Stomach (tissue), 8 donors: ENCODE measurements at regions not wholly inside any gene's neighbourhood (a gene's known extent, or its start where the extent isn't known, plus 50 kb on each side); places are given as distances from the start of the nearest gene placed in this dataset.

Source experiments
- DNase-seq, 2 donors: peaks; one replicate each; pipeline versions ENCODE4 v3.0.0 to v3.0.0-alpha.2; 2013 to 2019
- H3K27ac ChIP-seq, 5 donors: fragments of 200-600 bp in 4 of 5; sonication (generic) in 4 of 5; one replicate each; pipeline ENCODE4 v1.5.1; 2013 to 2019; ENCODE audit warnings: mild to moderate bottlenecking in 1 of 5, moderate library complexity in 1 of 5
- H3K27me3 ChIP-seq, 3 donors: fragments of 200-600 bp; sonication (generic); one replicate each; pipeline ENCODE4 v1.5.1; 2017 to 2019; ENCODE audit warnings: mixed run types in 1 of 3
- H3K36me3 ChIP-seq, 4 donors: fragments of 200-600 bp; sonication (generic); 1 replicate in 3 of 4; 2 replicates in 1 of 4; pipeline ENCODE4 v1.5.1; 2016 to 2019
- H3K4me1 ChIP-seq, 4 donors: fragments of 200-600 bp; sonication (generic); one replicate each; pipeline ENCODE4 v1.5.1; 2016 to 2019
- H3K4me3 ChIP-seq, 4 donors: fragments of 200-600 bp; sonication (generic) in 3 of 4; one replicate each; pipeline ENCODE4 v1.5.1; 2016 to 2019; ENCODE audit warnings: mild to moderate bottlenecking in 1 of 4
- H3K9me3 ChIP-seq, 4 donors: fragments of 200-600 bp; sonication (generic); one replicate each; pipeline ENCODE4 v1.5.1; 2016 to 2019
- EP300 ChIP-seq: sonication (generic); formaldehyde crosslinking; IDR thresholded peaks from one replicate; pipeline ENCODE4 v1.6.1; 2017; ENCODE audit warnings: antibody characterized with exemption
- POLR2A ChIP-seq, 4 donors: fragments of 450-650 bp; IDR thresholded peaks; one replicate each; pipeline ENCODE4 v1.6.1; 2016; ENCODE audit warnings: antibody characterized with exemption in 4 of 4, control low read depth in 2 of 4, mild to moderate bottlenecking in 1 of 4, moderate library complexity in 1 of 4
- POLR2AphosphoS5 ChIP-seq, 3 donors: sonication (generic); formaldehyde crosslinking; IDR thresholded peaks; one replicate each; pipeline ENCODE4 v1.6.1; 2016; ENCODE audit warnings: antibody characterized with exemption in 3 of 3
- WGBS, 5 donors: extraction: QIAGEN DNeasy Blood & Tissue Kit in 3 of 5; methylation state at CpG; one replicate each; pipeline versions ENCODE4 v1.1.5 to v1.1.7; 2013 to 2018; 5-methylcytosine and 5-hydroxymethylcytosine counted together
- intact Hi-C: fragments of 100-400 bp; cut with DNase I; formaldehyde crosslinking; loops from one replicate; pipeline ENCODE4 v1.15.1; 2023; ENCODE audit warnings: low total_unique reads
- small RNA-seq, 4 donors: library from RNA; depleted of rRNA; stranded (forward); fragments of <200 nt; gene quantifications; one replicate each; pipeline ENCODE3, GENCODE V24; 2016
- TF ChIP-seq, protein P1 (sequence below), 7 experiments: fragments of 450-650 bp in 4 of 7; fragments of 200-600 bp in 3 of 7; sonication (generic) in 3 of 7; IDR thresholded peaks; one replicate each; pipeline ENCODE4 v1.5.1; 2016 to 2019; ENCODE audit warnings: antibody characterized with exemption in 7 of 7, control low read depth in 2 of 7, mild to moderate bottlenecking in 1 of 7
- donor health status: healthy with polysubstance abuse.
- donor health status: Bipolar disorder and iron deficiency.
- donor health status: healthy.

DNA sequence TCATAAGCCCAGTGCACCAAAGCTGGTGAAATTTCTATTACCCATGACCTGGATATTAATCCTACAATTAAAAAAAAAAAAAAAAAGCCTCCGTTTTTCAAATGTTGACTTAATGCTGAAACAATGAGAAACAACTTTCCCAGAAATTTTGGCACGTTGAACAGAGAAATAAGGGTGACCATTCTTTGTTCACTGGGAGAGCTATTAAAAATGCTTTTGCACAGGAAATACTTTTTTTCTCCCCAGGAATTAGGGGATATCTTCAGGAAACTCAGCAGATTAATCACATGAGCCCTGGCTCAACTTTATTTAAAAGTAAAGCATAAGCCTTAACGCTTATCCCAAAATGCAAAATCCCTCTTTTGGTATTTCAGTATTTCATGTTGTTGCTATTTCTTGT, 54.8 kb upstream of the FLRT2 start:
- peak overlapping the region in 1 of 5 donors; percentile 21 for H3K27ac ChIP-seq
- peak in 1 of 2 donors; percentile 23 for DNase-seq
- TF ChIP-seq, protein P1, sequence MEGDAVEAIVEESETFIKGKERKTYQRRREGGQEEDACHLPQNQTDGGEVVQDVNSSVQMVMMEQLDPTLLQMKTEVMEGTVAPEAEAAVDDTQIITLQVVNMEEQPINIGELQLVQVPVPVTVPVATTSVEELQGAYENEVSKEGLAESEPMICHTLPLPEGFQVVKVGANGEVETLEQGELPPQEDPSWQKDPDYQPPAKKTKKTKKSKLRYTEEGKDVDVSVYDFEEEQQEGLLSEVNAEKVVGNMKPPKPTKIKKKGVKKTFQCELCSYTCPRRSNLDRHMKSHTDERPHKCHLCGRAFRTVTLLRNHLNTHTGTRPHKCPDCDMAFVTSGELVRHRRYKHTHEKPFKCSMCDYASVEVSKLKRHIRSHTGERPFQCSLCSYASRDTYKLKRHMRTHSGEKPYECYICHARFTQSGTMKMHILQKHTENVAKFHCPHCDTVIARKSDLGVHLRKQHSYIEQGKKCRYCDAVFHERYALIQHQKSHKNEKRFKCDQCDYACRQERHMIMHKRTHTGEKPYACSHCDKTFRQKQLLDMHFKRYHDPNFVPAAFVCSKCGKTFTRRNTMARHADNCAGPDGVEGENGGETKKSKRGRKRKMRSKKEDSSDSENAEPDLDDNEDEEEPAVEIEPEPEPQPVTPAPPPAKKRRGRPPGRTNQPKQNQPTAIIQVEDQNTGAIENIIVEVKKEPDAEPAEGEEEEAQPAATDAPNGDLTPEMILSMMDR (IDR thresholded peaks at IDR 0.05) = no peak
- TF ChIP-seq EP300 (no peak), POLR2AphosphoS5 (IDR thresholded peaks at IDR 0.05) (no peak), POLR2A (IDR thresholded peaks at IDR 0.05) (no peak)
- peaks cover 0 to 11% (median 0%) of the 10 kb centered on the region in 4 donors for H3K4me1 ChIP-seq
- H3K36me3 ChIP-seq = no peaks in the 10 kb centered on the region
- no peaks in the 10 kb centered on the region for H3K9me3 ChIP-seq
- no peaks in the 10 kb centered on the region for H3K27me3 ChIP-seq
- intact Hi-C loops = no loop called here
- no peak overlapping the region for H3K4me3 ChIP-seq
- 29 to 40% (median 34%) methylated on average over 3 of the region's 3 CpGs for WGBS, 5 donors

DNA sequence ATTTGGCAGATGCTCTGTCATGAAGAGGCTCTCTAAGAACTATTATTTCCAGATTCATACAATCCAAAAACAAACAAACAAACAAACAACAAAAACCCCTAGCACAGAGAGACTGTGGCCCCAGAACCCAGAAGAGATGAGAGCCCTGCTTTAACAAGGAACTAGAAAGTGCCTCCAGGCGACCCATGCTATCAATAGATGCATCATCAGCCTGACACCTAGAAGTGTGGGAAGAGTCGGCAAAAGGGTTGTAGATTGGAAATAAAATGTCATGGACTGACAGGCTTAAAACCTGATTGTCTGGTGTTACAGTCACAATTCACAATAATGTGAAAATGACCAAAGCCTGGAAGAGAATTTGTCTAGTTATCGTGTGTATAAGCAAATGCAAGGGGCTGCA, 50.6 kb upstream of the FLRT2 start:
- Histone ChIP-seq H3K4me3 (no peak overlapping the region), H3K9me3 (no peaks in the 10 kb centered on the region), H3K36me3 (no peaks in the 10 kb centered on the region), H3K27ac (no peak overlapping the region), H3K27me3 (no peaks in the 10 kb centered on the region), H3K4me1 (peaks cover 0 to 25% (median 14%) of the 10 kb centered on the region in 4 donors)
- DNase-seq = no peak
- no peak for TF ChIP-seq POLR2AphosphoS5 (IDR thresholded peaks at IDR 0.05)
- TF ChIP-seq, protein P1 (IDR thresholded peaks at IDR 0.05) = no peak
- no peak for TF ChIP-seq POLR2A (IDR thresholded peaks at IDR 0.05)
- TF ChIP-seq EP300 = no peak
- WGBS, 5 donors = 89 to 95% (median 95%) methylated on average over 3 of the region's 3 CpGs
- intact Hi-C loops = no loop called here

DNA sequence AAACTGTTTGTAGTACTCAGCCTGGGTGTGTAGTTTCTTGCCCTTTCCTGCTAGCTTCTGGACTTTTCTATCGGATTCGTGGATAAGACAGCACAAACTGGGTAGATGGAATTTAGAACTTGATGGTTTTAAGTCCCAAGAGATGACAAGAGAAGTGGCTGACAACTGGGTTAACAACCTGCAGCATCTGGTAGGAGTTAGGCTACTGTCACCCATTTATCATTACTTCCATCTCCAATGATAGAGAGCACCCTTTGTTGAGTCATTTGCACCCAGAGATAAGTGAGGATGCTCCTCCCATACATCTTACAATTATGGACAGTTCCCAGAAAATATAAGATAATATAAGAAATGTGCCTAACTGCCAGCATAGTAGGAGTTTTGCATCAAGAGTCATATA, 50.2 kb upstream of the FLRT2 start:
- WGBS, 5 donors = 77 to 97% (median 86%) methylated on average over 2 of the region's 2 CpGs
- no peak overlapping the region for H3K27ac ChIP-seq
- H3K4me3 ChIP-seq = no peak overlapping the region
- peaks cover 0 to 25% (median 14%) of the 10 kb centered on the region in 4 donors for H3K4me1 ChIP-seq
- no peaks in the 10 kb centered on the region for H3K9me3 ChIP-seq
- no peak for DNase-seq
- no peaks in the 10 kb centered on the region for H3K36me3 ChIP-seq
- no peaks in the 10 kb centered on the region for H3K27me3 ChIP-seq
- intact Hi-C loops = no loop called here
- TF ChIP-seq POLR2A (IDR thresholded peaks at IDR 0.05) = no peak
- no peak for TF ChIP-seq POLR2AphosphoS5 (IDR thresholded peaks at IDR 0.05)
- TF ChIP-seq EP300 = no peak
- TF ChIP-seq, protein P1 (IDR thresholded peaks at IDR 0.05) = no peak

Small RNA genes in the stretch of these regions (small RNA-seq; reads per million reads assigned to genes)
- 0 reads per million in 4 donors for gene AL161713.1
- gene AL163642.1 = 0 reads per million in 4 donors
- 0 reads per million in 4 donors for gene RF00017
- gene RNU6-976P = 0 reads per million in 4 donors
- gene RNU6ATAC28P = 0 reads per million in 4 donors
- 0 to 0.10 (median 0) reads per million in 4 donors for gene RNU7-51P
